ENCODE measurements at regions not wholly inside any gene's neighbourhood (a gene's known extent, or its start where the extent isn't known, plus 50 kb on each side); places are given as distances from the start of the nearest gene placed in this dataset.
A peak's percentile ranks its signal among the peaks of the same experiment; 100 is the strongest.
"Not testable (repeated sequence)": the region's sequence is repeated elsewhere in the genome, so short reads cannot be mapped to it uniquely, and the experiment has no call there.

- H3K27ac Mint-ChIP-seq, CTCF ChIA-PET, H3K4me1 Mint-ChIP-seq: not testable (repeated sequence)
Measured at GRCh38 chr4:11643081-11643480, 214.4 kb upstream of the HS3ST1 start.

GRCh38 chr4:11640584-11640983 lies 211.9 kb upstream of the HS3ST1 start:
- H3K4me1 Mint-ChIP-seq = no peaks in the 10 kb centered on the region
- intact Hi-C loops (cut with DNase I, micrococcal nuclease) = no loop called here
- H3K4me3 Mint-ChIP-seq = no peak overlapping the region
- peaks cover 3% of the 10 kb centered on the region for H3K27me3 Mint-ChIP-seq
- no peak for ATAC-seq
- DNase-seq = no peak
- no peaks in the 10 kb centered on the region for H3K9me3 Mint-ChIP-seq (ENCODE audit: low read depth)
- CTCF ChIA-PET = no interaction called here
- H3K27ac Mint-ChIP-seq = no peak overlapping the region
- H3K36me3 Mint-ChIP-seq (ENCODE audit: low read depth) = no peaks in the 10 kb centered on the region
- POLR2A ChIA-PET = no interaction called here

More at GRCh38 chr4:11643081-11643480, 214.4 kb upstream of the HS3ST1 start:
- intact Hi-C loops (cut with DNase I, micrococcal nuclease); H3K36me3 Mint-ChIP-seq (ENCODE audit: low read depth); ATAC-seq; H3K9me3 Mint-ChIP-seq (ENCODE audit: low read depth); H3K4me3 Mint-ChIP-seq; POLR2A ChIA-PET; DNase-seq; H3K27me3 Mint-ChIP-seq: not testable (repeated sequence)

DNA sequence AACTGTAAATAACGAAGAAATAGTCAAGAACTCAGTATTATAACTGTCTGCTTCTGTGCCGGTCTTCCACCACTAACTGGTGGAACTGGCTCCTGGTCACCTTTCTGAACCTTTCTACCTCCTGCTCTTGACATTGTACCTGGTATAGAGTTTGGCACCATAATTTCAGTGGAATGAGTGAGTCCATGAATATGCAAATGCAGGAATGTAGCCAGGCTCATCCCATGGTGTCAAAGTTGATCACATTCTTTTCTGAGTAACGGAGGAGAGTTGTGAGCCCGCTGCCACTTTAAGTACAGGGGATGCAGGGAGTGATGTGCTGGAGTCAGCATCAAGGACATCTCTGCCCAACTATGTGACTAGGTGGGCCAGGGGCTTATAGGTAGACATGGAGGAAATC lies 207.9 kb upstream of the HS3ST1 start:
- no peak for ATAC-seq

DNA sequence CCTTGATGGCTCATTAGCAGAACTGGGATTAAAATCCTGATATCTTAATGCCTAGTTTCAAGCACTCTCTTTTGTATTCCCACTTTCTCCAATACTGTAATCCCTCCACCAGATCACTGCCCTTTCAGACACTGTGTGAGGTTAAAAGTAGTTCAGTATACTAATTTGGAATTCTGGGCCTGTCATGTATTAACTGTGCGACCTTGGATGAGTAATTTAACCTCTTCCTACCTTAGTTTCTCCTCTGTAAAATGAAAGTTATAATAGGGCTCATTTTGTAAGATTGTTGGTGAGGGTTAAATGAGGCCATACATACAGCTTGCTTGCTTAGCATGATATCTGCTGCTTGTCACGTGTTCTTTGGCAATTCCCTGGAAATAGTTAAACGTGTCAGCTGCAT lies 207.3 kb upstream of the HS3ST1 start:
- intact Hi-C loops (cut with DNase I, micrococcal nuclease) = no loop called here

More for the DNA sequence above, 207.9 kb upstream of the HS3ST1 start:
- ChIA-PET POLR2A (no interaction called here), CTCF (no interaction called here)
- Mint-ChIP-seq H3K27me3 (no peaks in the 10 kb centered on the region), H3K4me1 (no peaks in the 10 kb centered on the region), H3K4me3 (no peak overlapping the region), H3K36me3 (ENCODE audit: low read depth) (no peaks in the 10 kb centered on the region), H3K9me3 (ENCODE audit: low read depth) (no peaks in the 10 kb centered on the region), H3K27ac (no peak overlapping the region)
- no peak for DNase-seq
- intact Hi-C loops (cut with DNase I, micrococcal nuclease) = no loop called here

DNA sequence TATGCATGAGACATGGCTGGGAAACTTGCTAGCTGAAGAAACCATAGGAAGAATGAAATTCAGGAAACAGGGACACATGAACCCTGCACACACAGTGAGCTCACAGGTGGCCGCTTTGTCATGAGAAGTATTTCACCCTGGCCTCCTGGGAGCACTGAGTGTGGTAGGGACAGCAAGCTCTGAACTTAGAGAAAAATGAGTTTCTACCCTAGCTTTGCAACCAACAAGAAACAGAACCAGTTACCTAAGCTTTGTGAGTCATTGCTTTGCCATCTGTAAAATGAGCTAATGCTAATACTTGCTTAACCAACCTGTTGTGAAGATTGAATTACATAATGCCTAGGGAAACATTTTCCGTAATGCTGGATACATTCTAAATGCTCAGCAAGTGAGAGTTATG lies 206.6 kb upstream of the HS3ST1 start:
- ATAC-seq = no peak
- CTCF ChIA-PET = no interaction called here
- no peaks in the 10 kb centered on the region for H3K36me3 Mint-ChIP-seq (ENCODE audit: low read depth)
- DNase-seq = no peak
- POLR2A ChIA-PET = no interaction called here
- H3K4me3 Mint-ChIP-seq = no peak overlapping the region
- H3K27me3 Mint-ChIP-seq = no peaks in the 10 kb centered on the region
- no peak overlapping the region for H3K27ac Mint-ChIP-seq
- no peaks in the 10 kb centered on the region for H3K4me1 Mint-ChIP-seq
- no peaks in the 10 kb centered on the region for H3K9me3 Mint-ChIP-seq (ENCODE audit: low read depth)
- intact Hi-C loops (cut with DNase I, micrococcal nuclease) = no loop called here

More for the DNA sequence above, 207.3 kb upstream of the HS3ST1 start:
- ATAC-seq (no peak), DNase-seq (no peak)
- no peak overlapping the region for H3K27ac Mint-ChIP-seq
- ChIA-PET CTCF (no interaction called here), POLR2A (no interaction called here)
- no peak overlapping the region for H3K4me3 Mint-ChIP-seq
- H3K4me1 Mint-ChIP-seq = no peaks in the 10 kb centered on the region
- no peaks in the 10 kb centered on the region for H3K9me3 Mint-ChIP-seq (ENCODE audit: low read depth)
- H3K36me3 Mint-ChIP-seq (ENCODE audit: low read depth) = no peaks in the 10 kb centered on the region
- no peaks in the 10 kb centered on the region for H3K27me3 Mint-ChIP-seq

GRCh38 chr4:11634283-11634682 lies 205.6 kb upstream of the HS3ST1 start:
- intact Hi-C loops (cut with DNase I, micrococcal nuclease) = no loop called here
- no peak for ATAC-seq
- Mint-ChIP-seq H3K36me3 (ENCODE audit: low read depth) (no peaks in the 10 kb centered on the region), H3K27ac (no peak overlapping the region), H3K4me1 (no peaks in the 10 kb centered on the region), H3K9me3 (ENCODE audit: low read depth) (no peaks in the 10 kb centered on the region), H3K27me3 (peaks cover 3% of the 10 kb centered on the region), H3K4me3 (no peak overlapping the region)
- peak; percentile 5 for DNase-seq
- POLR2A ChIA-PET = no interaction called here
- CTCF ChIA-PET = interaction anchor here (0.8 kb wide), 1 partner anchor 11 kb away, joined by 3 read pairs; no protein-coding TSS in a partner anchor

DNA sequence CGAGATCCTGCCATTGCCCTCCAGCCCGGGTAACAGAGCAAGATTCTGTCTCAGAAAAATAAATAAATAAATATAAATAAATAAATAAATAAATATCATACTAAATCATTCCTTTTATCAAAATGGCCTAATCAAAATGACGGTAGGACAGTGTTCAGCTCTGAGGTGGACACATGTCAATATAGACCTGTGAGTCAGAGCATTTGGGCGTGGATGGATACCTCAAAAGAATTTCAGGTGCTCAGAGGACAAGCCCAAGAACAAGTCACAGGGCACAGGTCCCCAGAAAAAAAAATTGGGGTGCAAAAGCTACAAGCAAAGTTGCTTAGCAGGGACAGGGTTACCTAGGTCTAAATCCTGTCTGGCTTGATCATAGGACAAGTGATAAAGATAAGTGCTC lies 204.7 kb upstream of the HS3ST1 start:
- CTCF ChIA-PET = interaction anchor here (1.3 kb wide), 1 partner anchor 16 kb away, joined by 4 read pairs; no protein-coding TSS in a partner anchor
- Mint-ChIP-seq H3K4me1 (no peaks in the 10 kb centered on the region), H3K27me3 (peaks cover 3% of the 10 kb centered on the region), H3K4me3 (no peak overlapping the region), H3K27ac (no peak overlapping the region), H3K9me3 (ENCODE audit: low read depth) (no peaks in the 10 kb centered on the region), H3K36me3 (ENCODE audit: low read depth) (no peaks in the 10 kb centered on the region)
- DNase-seq (no peak), ATAC-seq (no peak)
- POLR2A ChIA-PET = no interaction called here
- intact Hi-C loops (cut with DNase I, micrococcal nuclease) = no loop called here

DNA sequence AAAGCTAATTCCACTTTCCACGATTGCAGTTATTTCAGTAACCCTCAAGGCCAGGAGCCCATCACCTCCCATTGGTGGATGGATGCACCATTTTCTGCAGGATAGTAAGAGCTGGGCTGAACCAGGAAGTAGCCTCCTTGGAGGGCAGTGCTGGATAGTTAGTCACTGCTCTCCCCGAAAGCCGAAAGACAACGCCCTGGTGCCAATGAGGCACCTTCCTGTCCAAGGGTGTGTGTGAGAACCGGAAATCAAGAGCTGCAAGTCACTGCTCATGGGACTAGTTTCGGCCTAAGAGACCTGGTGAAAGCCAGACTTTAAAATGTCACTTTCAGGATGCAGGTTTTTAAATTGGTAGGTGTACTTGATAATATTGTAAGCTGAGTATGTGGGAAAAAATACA lies 203.8 kb upstream of the HS3ST1 start:
- ATAC-seq (no peak), DNase-seq (no peak)
- Mint-ChIP-seq H3K27me3 (peaks cover 3% of the 10 kb centered on the region), H3K4me3 (no peak overlapping the region), H3K27ac (no peak overlapping the region), H3K9me3 (ENCODE audit: low read depth) (no peaks in the 10 kb centered on the region), H3K36me3 (ENCODE audit: low read depth) (no peaks in the 10 kb centered on the region), H3K4me1 (no peaks in the 10 kb centered on the region)
- CTCF ChIA-PET = interaction anchor here (1.3 kb wide), 1 partner anchor 16 kb away, joined by 4 read pairs; no protein-coding TSS in a partner anchor
- intact Hi-C loops (cut with DNase I, micrococcal nuclease) = no loop called here
- POLR2A ChIA-PET = no interaction called here

GRCh38 chr4:11632025-11632424 lies 203.3 kb upstream of the HS3ST1 start:
- intact Hi-C loops (cut with DNase I, micrococcal nuclease) = no loop called here
- Mint-ChIP-seq H3K36me3 (ENCODE audit: low read depth) (no peaks in the 10 kb centered on the region), H3K4me1 (no peaks in the 10 kb centered on the region), H3K9me3 (ENCODE audit: low read depth) (no peaks in the 10 kb centered on the region), H3K27ac (no peak overlapping the region), H3K27me3 (peaks cover 3% of the 10 kb centered on the region), H3K4me3 (no peak overlapping the region)
- CTCF ChIA-PET = interaction anchor here (1.3 kb wide), 1 partner anchor 15 kb away, joined by 4 read pairs; no protein-coding TSS in a partner anchor
- DNase-seq = no peak
- POLR2A ChIA-PET = no interaction called here
- ATAC-seq = no peak

- POLR2A ChIA-PET = no interaction called here
- CTCF ChIA-PET = interaction anchor here (0.5 kb wide), 1 partner anchor 218 kb away, joined by 3 read pairs; no protein-coding TSS in a partner anchor
- Mint-ChIP-seq H3K27me3 (peaks cover 3% of the 10 kb centered on the region), H3K4me1 (no peaks in the 10 kb centered on the region), H3K9me3 (ENCODE audit: low read depth) (no peaks in the 10 kb centered on the region), H3K4me3 (no peak overlapping the region), H3K36me3 (ENCODE audit: low read depth) (no peaks in the 10 kb centered on the region), H3K27ac (no peak overlapping the region)
- ATAC-seq (no peak), DNase-seq (no peak)
- intact Hi-C loops (cut with DNase I, micrococcal nuclease) = no loop called here
Measured at GRCh38 chr4:11631416-11631815, 202.7 kb upstream of the HS3ST1 start.

GRCh38 chr4:11628093-11628725 lies 199.5 kb upstream of the HS3ST1 start:
- ChIA-PET CTCF (interaction anchor here (1.1 kb wide), 1 partner anchor 819 kb away, joined by 3 read pairs; no protein-coding TSS in a partner anchor), POLR2A (no interaction called here)
- Mint-ChIP-seq H3K27me3 (peaks cover 7% of the 10 kb centered on the region), H3K36me3 (ENCODE audit: low read depth) (no peaks in the 10 kb centered on the region), H3K4me3 (no peak overlapping the region), H3K27ac (no peak overlapping the region), H3K9me3 (ENCODE audit: low read depth) (no peaks in the 10 kb centered on the region), H3K4me1 (no peaks in the 10 kb centered on the region)
- DNase-seq = no peak
- ATAC-seq = no peak
- intact Hi-C loops (cut with DNase I, micrococcal nuclease) = no loop called here

DNA sequence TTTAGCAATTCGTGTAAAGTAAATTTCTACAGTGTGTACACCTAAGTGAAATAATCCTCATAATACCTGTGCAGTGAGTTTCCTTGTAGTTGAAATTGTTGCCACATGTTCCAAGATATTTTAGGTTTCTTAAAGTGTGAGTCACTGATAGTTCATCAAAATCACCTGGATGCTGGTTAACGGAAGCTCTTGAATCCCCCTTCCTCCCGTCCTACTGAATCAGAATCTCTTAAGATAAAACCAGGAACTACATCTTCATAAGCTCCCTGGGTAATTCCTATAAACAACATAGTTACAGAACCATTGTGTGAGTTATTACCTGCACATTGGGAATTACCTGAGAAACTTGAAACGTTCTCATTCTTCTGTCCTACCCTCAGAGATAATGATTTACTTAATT lies 197.4 kb upstream of the HS3ST1 start:
- Mint-ChIP-seq H3K9me3 (ENCODE audit: low read depth) (no peaks in the 10 kb centered on the region), H3K27me3 (peaks cover 7% of the 10 kb centered on the region), H3K27ac (no peak overlapping the region), H3K36me3 (ENCODE audit: low read depth) (no peaks in the 10 kb centered on the region), H3K4me1 (no peaks in the 10 kb centered on the region), H3K4me3 (no peak overlapping the region)
- DNase-seq (no peak), ATAC-seq (no peak)
- intact Hi-C loops (cut with DNase I, micrococcal nuclease) = no loop called here
- CTCF ChIA-PET = no interaction called here
- POLR2A ChIA-PET = no interaction called here

All from activated CD4-positive, alpha-beta T cell treated with anti-CD3 and anti-CD28 coated beads for 36 hours (primary cell).